GM23338 (cell line): ENCODE measurements at regions not wholly inside any gene's neighbourhood (a gene's known extent, or its start where the extent isn't known, plus 50 kb on each side); places are given as distances from the start of the nearest gene placed in this dataset.
"Not testable (repeated sequence)": the region's sequence is repeated elsewhere in the genome, so short reads cannot be mapped to it uniquely, and the experiment has no call there.

Experiments used
- CREB1 ChIP-seq: fragments of 250-450 bp; sonication (Bioruptor Pico); IDR thresholded peaks from 2 replicates; pipeline ENCODE4 v1.5.0; 2020; ENCODE audit warnings: low read depth, mild to moderate bottlenecking, moderate library complexity
- CTCF ChIP-seq, 2 experiments: fragments of 200-600 bp in 1 of 2; sonication (generic) in 1 of 2; conservative IDR thresholded peaks; 2 replicates each; pipeline versions ENCODE4 v1.5.1 to v1.6.1; 2016 to 2017; ENCODE audit warnings: antibody characterized with exemption in 2 of 2, low read depth in 2 of 2, mild to moderate bottlenecking in 2 of 2, moderate library complexity in 1 of 2
- ETS1 ChIP-seq: IDR thresholded peaks from 2 replicates; pipeline ENCODE4 v1.6.1; 2016; ENCODE audit warnings: antibody characterized with exemption
- EZH2 ChIP-seq: fragments of 200-600 bp; sonication (generic); IDR thresholded peaks from one replicate; pipeline ENCODE4 v1.8.0; 2017; ENCODE audit warnings: antibody characterized with exemption, mild to moderate bottlenecking, low read depth; ENCODE audit not compliant: unreplicated experiment
- EZH2phosphoT487 ChIP-seq: fragments of 200-600 bp; sonication (generic); IDR thresholded peaks from one replicate; pipeline ENCODE4 v1.8.1; 2018; ENCODE audit warnings: antibody characterized with exemption; ENCODE audit not compliant: unreplicated experiment
- JUNB ChIP-seq: IDR thresholded peaks from one replicate; pipeline ENCODE4 v1.6.1; 2016; ENCODE audit warnings: antibody characterized with exemption; ENCODE audit not compliant: unreplicated experiment
- NANOG ChIP-seq: IDR thresholded peaks from 2 replicates; pipeline ENCODE4 v1.6.1; 2016; ENCODE audit warnings: antibody characterized with exemption, borderline replicate concordance
- POLR2AphosphoS5 ChIP-seq: IDR thresholded peaks from 2 replicates; pipeline ENCODE4 v1.6.1; 2016; ENCODE audit warnings: antibody characterized with exemption, low read depth
- REST ChIP-seq: IDR thresholded peaks from one replicate; pipeline ENCODE4 v1.6.1; 2018; ENCODE audit warnings: antibody characterized with exemption; ENCODE audit not compliant: unreplicated experiment
- STAT1 ChIP-seq: IDR thresholded peaks from one replicate; pipeline ENCODE4 v1.6.1; 2016; ENCODE audit warnings: antibody characterized with exemption; ENCODE audit not compliant: unreplicated experiment
- ZNF114 ChIP-seq: fragments of 250-450 bp; sonication (Bioruptor Pico); IDR thresholded peaks from 2 replicates; pipeline ENCODE4 v1.5.0; 2020; ENCODE audit warnings: mild to moderate bottlenecking, moderate library complexity
- ZNF331 ChIP-seq: fragments of 250-450 bp; sonication (Bioruptor Pico); IDR thresholded peaks from 2 replicates; pipeline ENCODE4 v1.5.0; 2020; ENCODE audit warnings: low read depth, mild to moderate bottlenecking, moderate library complexity

- TF ChIP-seq CTCF (conservative IDR thresholded peaks at IDR 0.05; ENCODE audit: low read depth in 2 of 2); POLR2AphosphoS5; EZH2; REST; EZH2phosphoT487; NANOG; CREB1 (CRISPR knock-in tag); ZNF114 (CRISPR knock-in tag); ZNF331 (CRISPR knock-in tag); JUNB; ETS1; STAT1: not testable (repeated sequence)
Observed at GRCh38 chr1:120250756-120251155, 74.4 kb upstream of the SEC22B start.
